Left cardiac atrium (tissue), 4 donors: ENCODE measurements at regions not wholly inside any gene's neighbourhood (a gene's known extent, or its start where the extent isn't known, plus 50 kb on each side); places are given as distances from the start of the nearest gene placed in this dataset.
"Not testable (repeated sequence)": the region's sequence is repeated elsewhere in the genome, so short reads cannot be mapped to it uniquely, and the experiment has no call there.

ENCODE experiments used
- ATAC-seq, 2 donors: fragments of 200-7000 bp; cut with Tn5 transposase; one replicate each; pipeline ENCODE4 v1.9.1; 2020; ENCODE audit warnings: mild to moderate bottlenecking in 2 of 2, moderate library complexity in 2 of 2
- DNase-seq: peaks from one replicate; pipeline ENCODE4 v3.0.0-alpha.2; 2020
- intact Hi-C, 2 donors: fragments of 100-400 bp; cut with DNase I; formaldehyde crosslinking; loops; one replicate each; pipeline versions ENCODE4 v1.14.1 to v1.15.1; 2022 to 2023
- donor health status: DM: no; HTN: yes; CAD: no.
- donor health status: DM: no; HTN: yes; CAD: no; lungs with severe emphysema.
- donor health status: DM: yes; HTN: yes; CAD: no.
- donor health status: Dilated cardiomyopathy.

- ATAC-seq (peak in 1 of 2 donors; percentile 13), DNase-seq (no peak)
- intact Hi-C loops = no loop called here
Measured at GRCh38 chr10:29715296-29715695, 80.5 kb upstream of the SVIL start.

- peak; percentile 54 for DNase-seq
- peak in 1 of 2 donors; percentile 87 for ATAC-seq
- intact Hi-C loops = no loop called here
Measured at GRCh38 chr10:29714096-29714874, 79.5 kb upstream of the SVIL start.

GRCh38 chr10:29713450-29713849 is 78.7 kb upstream of the SVIL start:
- ATAC-seq = no peak
- intact Hi-C loops = no loop called here
- no peak for DNase-seq

- ATAC-seq (no peak), DNase-seq (no peak)
- intact Hi-C loops = no loop called here
Measured at GRCh38 chr10:29712108-29712507, 77.3 kb upstream of the SVIL start.

- ATAC-seq = no peak
- intact Hi-C loops = no loop called here
- DNase-seq = no peak
Measured at GRCh38 chr10:29710128-29710527, 75.4 kb upstream of the SVIL start.

- ATAC-seq = no peak
- intact Hi-C loops = no loop called here
- DNase-seq = no peak
Measured at GRCh38 chr10:29709484-29710002, 74.8 kb upstream of the SVIL start.

- intact Hi-C loops = no loop called here
- DNase-seq = no peak
Measured at GRCh38 chr10:29703271-29703670, 68.5 kb upstream of the SVIL start.

DNA sequence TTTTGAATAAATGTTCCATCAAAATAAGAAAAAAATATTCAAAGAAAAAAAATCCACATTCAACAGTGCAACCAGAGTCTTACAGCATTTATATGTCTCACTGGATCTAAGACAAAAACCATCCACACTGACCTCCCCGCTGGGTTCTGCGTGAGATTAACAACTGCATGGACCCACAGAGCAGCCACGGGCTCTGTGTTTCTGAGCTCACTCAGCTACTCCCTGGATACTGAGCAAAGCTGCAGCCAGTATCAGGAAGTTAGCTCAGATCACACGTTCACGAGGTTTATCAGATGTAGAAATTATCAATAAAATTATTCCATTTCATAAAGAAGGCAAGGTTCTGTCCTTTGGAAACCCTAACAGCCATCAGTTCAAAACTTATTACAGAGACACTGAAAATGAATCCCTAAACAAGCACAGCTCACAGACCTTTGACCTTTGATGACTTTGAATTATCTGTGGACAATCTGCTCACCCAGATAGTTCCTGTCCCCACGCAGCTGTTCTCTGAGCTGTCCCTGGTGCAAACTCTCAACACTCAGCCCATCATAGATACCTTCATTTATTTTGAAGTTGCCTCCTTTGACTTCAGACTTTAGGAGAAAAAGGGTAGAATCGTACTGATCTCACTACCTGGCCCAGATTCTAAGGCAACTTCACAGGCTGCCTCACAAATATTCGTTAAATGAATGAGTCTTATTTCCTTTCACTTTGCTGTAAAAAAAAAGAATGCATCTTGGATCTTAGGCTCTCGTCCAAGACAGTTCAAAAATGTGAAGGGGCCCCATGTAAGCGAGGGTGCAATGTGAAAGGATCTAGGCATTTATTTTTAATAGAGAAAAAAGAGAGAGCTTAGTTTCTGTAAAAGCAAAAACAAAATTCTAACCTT is 67.7 kb upstream of the SVIL start:
- no peak for DNase-seq
- intact Hi-C loops = no loop called here
- ATAC-seq = no peak

More at GRCh38 chr10:29703271-29703670, 68.5 kb upstream of the SVIL start:
- ATAC-seq = peak; percentile 15 to 41

- intact Hi-C loops = no loop called here
- ATAC-seq (no peak), DNase-seq (no peak)
Measured at GRCh38 chr10:29701306-29701705, 66.5 kb upstream of the SVIL start.

- DNase-seq (no peak), ATAC-seq (no peak)
- intact Hi-C loops = no loop called here
Measured at GRCh38 chr10:29699621-29700020, 64.8 kb upstream of the SVIL start.

GRCh38 chr10:29698773-29699490 is 64.2 kb upstream of the SVIL start:
- no peak for DNase-seq
- ATAC-seq = no peak
- intact Hi-C loops = no loop called here

GRCh38 chr10:29696581-29696980 is 61.8 kb upstream of the SVIL start:
- ATAC-seq, DNase-seq, intact Hi-C loops: not testable (repeated sequence)

- DNase-seq (no peak), ATAC-seq (no peak)
- intact Hi-C loops = no loop called here
Measured at GRCh38 chr10:29694121-29694520, 59.4 kb upstream of the SVIL start.

DNA sequence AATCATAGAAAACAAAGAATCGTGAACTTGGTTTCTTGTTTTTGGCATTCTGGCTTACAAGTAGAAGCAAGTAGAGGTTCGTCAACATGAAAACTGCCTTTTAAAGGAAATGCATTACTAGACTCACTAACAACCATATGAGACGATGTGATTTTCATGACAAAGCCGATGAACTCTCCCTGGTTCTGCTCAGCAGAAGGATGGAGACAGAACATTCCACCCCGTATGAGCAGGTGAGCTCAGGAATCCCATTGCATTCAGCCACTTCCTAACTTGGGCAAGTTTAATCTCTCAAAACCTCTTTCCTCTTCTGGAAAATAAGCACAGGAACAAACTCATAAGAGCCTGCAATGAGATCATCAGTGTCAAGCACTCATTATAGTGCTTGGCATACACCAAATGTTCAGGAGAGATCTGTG is 57.4 kb upstream of the SVIL start:
- intact Hi-C loops = no loop called here
- ATAC-seq (peak in 1 of 2 donors; percentile 48), DNase-seq (no peak)

GRCh38 chr10:29691564-29692072 is 56.8 kb upstream of the SVIL start:
- intact Hi-C loops = no loop called here
- ATAC-seq (peak; percentile 60 to 92), DNase-seq (peak; percentile 43)

DNA sequence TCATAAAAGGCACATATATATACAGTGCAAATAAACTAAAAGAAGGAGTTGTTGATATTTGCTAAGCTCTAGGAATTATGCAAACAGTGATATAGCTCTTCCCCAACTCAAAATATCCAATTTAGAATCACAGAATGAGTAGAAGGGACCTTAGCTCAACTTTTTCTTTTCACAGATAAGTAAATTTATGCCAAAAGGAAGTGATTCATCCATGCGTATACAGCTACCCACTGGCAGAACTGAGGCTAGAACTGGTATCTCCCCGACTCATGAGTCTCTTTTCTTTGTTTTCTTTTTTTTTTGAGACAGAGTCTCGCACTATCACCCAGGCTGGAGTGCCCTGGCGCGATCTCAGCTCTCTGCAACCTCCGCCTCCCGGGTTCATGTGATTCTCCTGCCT is 54.2 kb upstream of the SVIL start:
- ATAC-seq (peak in 1 of 2 donors; percentile 26), DNase-seq (no peak)
- intact Hi-C loops = no loop called here

DNA sequence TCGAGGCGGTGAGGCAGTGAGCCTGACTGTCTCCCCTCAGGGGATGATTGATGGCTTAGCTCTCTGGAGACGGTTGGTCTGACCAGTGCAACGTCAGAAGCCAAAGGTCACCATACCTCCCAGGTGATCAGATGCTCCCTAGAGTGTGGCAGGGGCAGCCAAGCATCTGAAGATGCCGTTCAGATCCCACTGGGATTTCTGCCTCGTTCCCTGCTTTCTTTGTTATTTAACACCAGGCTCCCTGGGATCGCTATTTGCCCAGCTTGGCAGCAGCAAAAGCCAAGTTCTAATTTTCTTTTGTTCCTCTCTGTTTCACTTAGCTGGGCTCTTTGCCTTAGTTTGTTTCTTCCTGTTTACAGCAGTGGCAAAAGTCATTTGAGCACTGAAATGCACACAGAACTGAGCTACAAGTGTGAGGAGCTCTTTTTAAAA is 53.5 kb upstream of the SVIL start:
- ATAC-seq (no peak), DNase-seq (no peak)
- intact Hi-C loops = no loop called here

- no peak for ATAC-seq
- intact Hi-C loops = no loop called here
- DNase-seq = no peak
Measured at GRCh38 chr10:29687421-29688164, 52.8 kb upstream of the SVIL start.

GRCh38 chr10:29685506-29685905 is 50.7 kb upstream of the SVIL start:
- no peak for ATAC-seq
- intact Hi-C loops = no loop called here
- no peak for DNase-seq
